BJ (cell line): ENCODE measurements at regions not wholly inside any gene's neighbourhood (a gene's known extent, or its start where the extent isn't known, plus 50 kb on each side); places are given as distances from the start of the nearest gene placed in this dataset.
A peak's percentile ranks its signal among the peaks of the same experiment; 100 is the strongest.
"Not testable (repeated sequence)": the region's sequence is repeated elsewhere in the genome, so short reads cannot be mapped to it uniquely, and the experiment has no call there.

ENCODE experiments used
- CTCF ChIA-PET: fragments of 350-600 bp; formaldehyde crosslinking; extraction: SDS; loops from one replicate; lab custom pipeline; 2021; ENCODE audit warnings: antibody characterized with exemption, inconsistent platforms; lab: Yijun Ruan, JAX
- POLR2A ChIA-PET: fragments of 300-600 bp; sonication (Branson Sonifier 250); formaldehyde crosslinking; extraction: SDS; loops from one replicate; lab custom pipeline; 2021; ENCODE audit warnings: antibody characterized with exemption; lab: Charles Lee
- DNase-seq: peaks from one replicate; pipeline ENCODE4 v3.0.0-alpha.2; 2011; ENCODE audit warnings: low read depth
- H3K27me3 ChIP-seq: 2 replicates; pipeline ENCODE4 v1.6.0; 2011; ENCODE audit warnings: low read length; ENCODE audit not compliant: control insufficient read depth, insufficient read depth
- H3K36me3 ChIP-seq: 2 replicates; pipeline ENCODE4 v1.5.1; 2011; ENCODE audit warnings: low read length; ENCODE audit not compliant: control insufficient read depth, insufficient read depth
- H3K4me3 ChIP-seq: 2 replicates; pipeline ENCODE4 v1.5.1; 2011; ENCODE audit warnings: low read depth, mild to moderate bottlenecking, control low read depth, low read length
- CTCF ChIP-seq: IDR thresholded peaks from 2 replicates; pipeline ENCODE4 v1.5.1; 2011; ENCODE audit warnings: low read depth, mild to moderate bottlenecking, control low read depth, inconsistent platforms, low read length, moderate library complexity; ENCODE audit not compliant: insufficient read depth

GRCh38 chr18:14460364-14460763 is 83.0 kb downstream of the POTEC start:
- POLR2A ChIA-PET, H3K4me3 ChIP-seq, CTCF ChIA-PET, H3K27me3 ChIP-seq, DNase-seq, H3K36me3 ChIP-seq: not testable (repeated sequence)

- CTCF ChIA-PET, DNase-seq, POLR2A ChIA-PET, H3K4me3 ChIP-seq, H3K36me3 ChIP-seq, H3K27me3 ChIP-seq: not testable (repeated sequence)
Observed at GRCh38 chr18:14459826-14460225, 83.6 kb downstream of the POTEC start.

- POLR2A ChIA-PET, H3K36me3 ChIP-seq, H3K27me3 ChIP-seq, CTCF ChIA-PET, DNase-seq, H3K4me3 ChIP-seq: not testable (repeated sequence)
- peak; percentile 25; the same call in 1 of the 2 replicates for TF ChIP-seq CTCF
Observed at GRCh38 chr18:14458009-14458945, 85.1 kb downstream of the POTEC start.

- H3K36me3 ChIP-seq, DNase-seq, POLR2A ChIA-PET, CTCF ChIA-PET, H3K27me3 ChIP-seq: not testable (repeated sequence)
- 0 out of 2 replicates have a peak overlapping the region, but pooled peaks have one; percentile 14 for H3K4me3 ChIP-seq
Observed at GRCh38 chr18:14450637-14451009, 92.8 kb downstream of the POTEC start.

GRCh38 chr18:14449995-14450636 is 93.3 kb downstream of the POTEC start:
- H3K4me3 ChIP-seq, CTCF ChIA-PET, DNase-seq: not testable (repeated sequence)

GRCh38 chr18:14449062-14449461 is 94.3 kb downstream of the POTEC start:
- DNase-seq, H3K36me3 ChIP-seq, H3K27me3 ChIP-seq, POLR2A ChIA-PET, CTCF ChIA-PET, H3K4me3 ChIP-seq: not testable (repeated sequence)

More at GRCh38 chr18:14449995-14450636, 93.3 kb downstream of the POTEC start:
- POLR2A ChIA-PET, H3K36me3 ChIP-seq, H3K27me3 ChIP-seq: not testable (repeated sequence)

GRCh38 chr18:14447715-14448114 is 95.7 kb downstream of the POTEC start:
- DNase-seq, CTCF ChIA-PET, H3K27me3 ChIP-seq, POLR2A ChIA-PET, H3K4me3 ChIP-seq, H3K36me3 ChIP-seq: not testable (repeated sequence)

GRCh38 chr18:14435460-14435859 is 107.9 kb downstream of the POTEC start:
- H3K27me3 ChIP-seq, H3K4me3 ChIP-seq, CTCF ChIA-PET, H3K36me3 ChIP-seq, POLR2A ChIA-PET, DNase-seq: not testable (repeated sequence)

- H3K36me3 ChIP-seq, POLR2A ChIA-PET, H3K27me3 ChIP-seq, DNase-seq, H3K4me3 ChIP-seq, CTCF ChIA-PET: not testable (repeated sequence)
Observed at GRCh38 chr18:14432371-14432770, 111.0 kb downstream of the POTEC start.

GRCh38 chr18:14431031-14431521 is 112.3 kb downstream of the POTEC start:
- H3K36me3 ChIP-seq, H3K27me3 ChIP-seq, POLR2A ChIA-PET, DNase-seq, CTCF ChIA-PET: not testable (repeated sequence)
- peak overlapping the region; percentile 16 for H3K4me3 ChIP-seq

GRCh38 chr18:14415806-14416205 is 127.6 kb downstream of the POTEC start:
- CTCF ChIA-PET, H3K4me3 ChIP-seq, POLR2A ChIA-PET, H3K27me3 ChIP-seq, DNase-seq, H3K36me3 ChIP-seq: not testable (repeated sequence)

GRCh38 chr18:14415399-14415798 is 128.0 kb downstream of the POTEC start:
- H3K27me3 ChIP-seq, H3K4me3 ChIP-seq, DNase-seq, CTCF ChIA-PET, POLR2A ChIA-PET, H3K36me3 ChIP-seq: not testable (repeated sequence)
